ENCODE measurements at regions not wholly inside any gene's neighbourhood (a gene's known extent, or its start where the extent isn't known, plus 50 kb on each side); places are given as distances from the start of the nearest gene placed in this dataset.

- H3K9me3 ChIP-seq (ENCODE audit: control insufficient read depth, insufficient read depth, low read depth, low read length): no peaks in the 10 kb centered on the region
- ChIA-PET CTCF (no interaction called here), POLR2A (no interaction called here)
- no peak overlapping the region for H3K4me3 ChIP-seq (ENCODE audit: low read depth, low read length)
- no peaks in the 10 kb centered on the region for H3K4me1 ChIP-seq (ENCODE audit: control insufficient read depth, insufficient read depth, low read length)
- no peaks in the 10 kb centered on the region for H3K36me3 ChIP-seq (ENCODE audit: control insufficient read depth in 2 of 2, insufficient read depth in 1 of 2, low read length in 2 of 2)
- no peak overlapping the region for H3K27ac ChIP-seq (ENCODE audit: extremely low read depth, low read depth, low read length)
- TF ChIP-seq ZNF692 (tag by site-specific recombination; IDR thresholded peaks at IDR 0.05) (no peak), ZNF571 (tag by site-specific recombination; IDR thresholded peaks at IDR 0.05) (no peak), ZNF785 (tag by site-specific recombination; IDR thresholded peaks at IDR 0.05) (no peak), EGR2 (tag by site-specific recombination; IDR thresholded peaks at IDR 0.05; ENCODE audit: low read depth) (no peak), ZBTB26 (tag by site-specific recombination; optimal IDR thresholded peaks at IDR 0.05) (no peak), SP3 (tag by site-specific recombination; IDR thresholded peaks at IDR 0.05) (no peak), ZNF701 (tag by site-specific recombination; IDR thresholded peaks at IDR 0.05) (no peak), ZNF366 (tag by site-specific recombination; conservative IDR thresholded peaks at IDR 0.05) (no peak)
Measured at GRCh38 chr2:8214036-8214615, 467.7 kb upstream of the ID2 start.

GRCh38 chr2:8215159-8215863, 466.5 kb upstream of the ID2 start:
- POLR2A ChIA-PET: no interaction called here
- no peak for TF ChIP-seq ZEB2 (tag by site-specific recombination; IDR thresholded peaks at IDR 0.05)
- no peak for TF ChIP-seq ZNF391 (tag by site-specific recombination; IDR thresholded peaks at IDR 0.05; ENCODE audit: borderline replicate concordance, low read depth)
- no peak for TF ChIP-seq PRDM1 (tag by site-specific recombination; IDR thresholded peaks at IDR 0.05)
- TF ChIP-seq KLF9 (tag by site-specific recombination; IDR thresholded peaks at IDR 0.05; ENCODE audit: low read depth): no peak
- no peak for TF ChIP-seq MEIS1 (CRISPR knock-in tag; IDR thresholded peaks at IDR 0.05; ENCODE audit: borderline replicate concordance)
- no peak for TF ChIP-seq HIC1 (tag by site-specific recombination; IDR thresholded peaks at IDR 0.05)
- TF ChIP-seq ZNF19 (tag by site-specific recombination; IDR thresholded peaks at IDR 0.05; ENCODE audit: low read depth): no peak
- no peak for TF ChIP-seq ZNF274 (IDR thresholded peaks at IDR 0.05; ENCODE audit: low read length)
- no peak for TF ChIP-seq ZNF274 (tag by site-specific recombination; IDR thresholded peaks at IDR 0.05; ENCODE audit: borderline replicate concordance)
- TF ChIP-seq ZNF175 (tag by site-specific recombination; IDR thresholded peaks at IDR 0.05): no peak
- H3K36me3 ChIP-seq (ENCODE audit: control insufficient read depth in 2 of 2, insufficient read depth in 1 of 2, low read length in 2 of 2): no peaks in the 10 kb centered on the region
- H3K9me3 ChIP-seq (ENCODE audit: control insufficient read depth, insufficient read depth, low read depth, low read length): no peaks in the 10 kb centered on the region
- CTCF ChIA-PET: no interaction called here
- H3K27ac ChIP-seq (ENCODE audit: extremely low read depth, low read depth, low read length): no peak overlapping the region
- H3K4me1 ChIP-seq (ENCODE audit: control insufficient read depth, insufficient read depth, low read length): no peaks in the 10 kb centered on the region
- H3K4me3 ChIP-seq (ENCODE audit: low read depth, low read length): no peak overlapping the region
